GM21367 (cell line): ENCODE measurements at regions not wholly inside any gene's neighbourhood (a gene's known extent, or its start where the extent isn't known, plus 50 kb on each side); places are given as distances from the start of the nearest gene placed in this dataset.
"Not testable (repeated sequence)": the region's sequence is repeated elsewhere in the genome, so short reads cannot be mapped to it uniquely, and the experiment has no call there.

Experiments used
- ATAC-seq: cut with Tn5 transposase; IDR thresholded peaks from one replicate; pipeline ENCODE4 v1.9.1; 2021; ENCODE audit not compliant: unreplicated experiment

DNA sequence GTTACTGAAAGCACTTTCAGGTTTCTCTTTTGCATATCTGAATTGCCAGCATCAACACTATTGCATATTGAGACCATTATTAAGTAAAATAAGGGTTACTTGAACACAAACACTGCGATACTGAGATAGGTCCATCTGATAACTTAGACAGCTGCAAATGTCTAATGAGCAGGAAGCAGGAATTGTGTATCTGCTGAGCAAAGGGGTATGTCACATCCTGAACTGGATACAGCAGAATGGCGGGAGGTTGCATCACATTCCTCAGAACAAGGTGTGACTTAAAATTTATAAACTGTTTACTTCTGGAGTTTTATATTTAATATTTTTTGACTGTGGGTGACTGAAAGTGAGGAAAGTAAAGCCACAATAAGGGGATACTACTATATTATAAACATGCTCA is 142.4 kb downstream of the POTEH start:
- ATAC-seq, result not testable (repeated sequence)

DNA sequence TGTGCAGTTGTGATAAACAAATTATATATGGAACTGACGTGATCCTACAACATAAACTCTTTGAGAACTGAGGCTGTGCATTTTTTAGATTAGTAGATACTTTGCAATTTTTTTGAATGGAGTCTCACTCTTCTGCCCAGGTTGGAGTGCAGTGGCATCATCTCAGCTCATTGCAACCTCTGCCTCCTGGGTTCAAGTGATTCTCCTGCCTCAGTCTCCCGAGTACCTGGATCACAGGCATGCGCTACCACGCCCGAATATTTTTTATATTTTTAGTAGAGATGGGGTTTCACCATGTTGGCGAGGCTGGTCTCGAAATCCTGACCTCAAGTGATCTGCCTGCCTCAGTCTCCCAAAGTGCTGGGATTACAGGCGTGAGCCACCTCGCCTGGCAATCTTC is 145.9 kb downstream of the POTEH start:
- not testable (repeated sequence) for ATAC-seq

DNA sequence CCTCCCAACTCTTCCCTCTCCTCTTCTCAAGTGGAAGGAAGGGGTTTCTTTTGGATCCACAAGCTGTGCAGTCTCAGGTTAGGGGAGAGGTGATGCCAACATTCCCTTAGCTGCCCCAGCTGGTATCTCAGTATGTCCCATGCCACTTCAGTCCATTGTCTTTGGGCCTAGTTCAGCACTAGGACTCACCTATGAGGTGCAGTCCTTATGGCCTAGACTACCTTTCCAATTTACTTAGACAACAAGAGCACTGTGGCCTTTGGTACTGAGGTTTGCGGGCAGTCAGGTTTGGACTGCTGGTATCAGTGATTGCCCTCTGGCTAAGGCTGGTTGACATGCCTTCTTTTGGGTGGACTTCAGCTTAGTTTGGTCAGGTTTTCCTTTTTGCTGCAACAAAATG is 159.9 kb downstream of the POTEH start:
- ATAC-seq, result not testable (repeated sequence)

DNA sequence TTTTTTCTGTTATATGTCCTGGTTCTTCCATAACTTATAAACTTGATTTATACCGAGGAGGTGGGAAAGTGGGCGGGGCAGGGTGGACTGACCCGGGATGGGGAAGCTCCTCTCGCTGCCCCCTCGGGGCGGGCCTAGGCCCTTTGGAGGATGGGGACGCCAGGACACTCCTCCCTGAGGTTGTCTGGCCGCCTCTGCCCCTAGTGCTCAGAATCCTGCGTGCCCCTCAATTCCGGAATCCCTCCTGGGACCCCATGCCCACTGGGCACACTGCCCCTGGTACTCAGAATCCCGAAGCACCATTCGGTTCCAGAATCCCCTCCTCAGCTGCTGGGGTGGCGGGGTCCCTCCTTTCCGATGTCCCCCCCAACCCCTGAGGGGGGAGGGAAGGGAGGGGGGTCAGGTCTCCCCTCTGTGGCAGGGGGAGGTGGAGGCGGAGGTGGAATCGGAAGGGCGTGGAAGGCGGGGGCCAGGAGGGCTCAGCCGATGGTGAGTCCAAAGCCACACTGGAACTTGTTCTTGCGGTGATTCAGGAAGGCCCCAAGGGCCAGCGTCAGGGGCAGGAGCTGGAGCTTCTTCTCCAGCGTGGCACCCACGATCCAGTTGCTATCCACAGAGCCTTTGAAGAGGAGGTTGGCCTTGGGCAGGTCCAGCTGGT is 164.0 kb downstream of the POTEH start:
- ATAC-seq, result not testable (repeated sequence)

DNA sequence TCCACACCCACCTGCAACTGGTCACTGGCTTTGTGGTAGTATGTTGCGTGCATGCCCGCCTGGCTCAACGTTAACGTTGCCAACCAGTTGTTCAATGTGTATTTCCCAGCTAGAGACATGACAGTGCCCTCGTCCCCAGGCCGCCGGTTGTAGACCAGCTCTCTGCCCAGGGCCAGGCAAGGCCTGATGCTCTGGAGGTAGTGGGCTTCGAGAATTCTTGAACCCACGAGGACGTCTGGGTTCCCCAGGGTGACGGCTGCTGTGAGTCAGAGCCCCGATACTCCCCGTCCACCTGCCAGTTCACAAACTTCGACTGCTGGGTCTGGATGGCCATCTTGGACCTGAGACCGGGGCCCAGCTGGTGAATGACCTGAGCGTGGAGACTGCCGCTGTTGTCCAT is 164.6 kb downstream of the POTEH start:
- ATAC-seq, result not testable (repeated sequence)

DNA sequence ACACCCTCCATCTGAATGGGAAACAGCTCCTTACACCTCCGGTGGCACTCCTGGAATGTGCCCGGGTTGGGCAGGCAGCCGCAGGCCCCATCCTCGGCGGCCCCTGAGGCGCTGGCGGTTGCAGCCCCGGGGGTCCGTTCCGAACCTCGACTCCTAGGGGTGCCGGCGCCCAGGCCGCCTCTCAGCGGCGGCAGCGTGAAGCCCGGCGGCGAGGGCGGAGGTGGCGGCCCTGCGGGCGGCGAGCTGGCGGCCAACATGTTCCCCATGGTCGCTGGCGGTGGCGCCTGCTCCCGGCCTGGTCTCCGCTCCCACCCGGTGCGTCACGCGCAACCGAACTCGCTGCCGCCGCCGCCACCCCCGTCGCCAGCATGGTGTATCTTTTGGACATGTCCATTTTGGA is 165.2 kb downstream of the POTEH start:
- not testable (repeated sequence) for ATAC-seq

DNA sequence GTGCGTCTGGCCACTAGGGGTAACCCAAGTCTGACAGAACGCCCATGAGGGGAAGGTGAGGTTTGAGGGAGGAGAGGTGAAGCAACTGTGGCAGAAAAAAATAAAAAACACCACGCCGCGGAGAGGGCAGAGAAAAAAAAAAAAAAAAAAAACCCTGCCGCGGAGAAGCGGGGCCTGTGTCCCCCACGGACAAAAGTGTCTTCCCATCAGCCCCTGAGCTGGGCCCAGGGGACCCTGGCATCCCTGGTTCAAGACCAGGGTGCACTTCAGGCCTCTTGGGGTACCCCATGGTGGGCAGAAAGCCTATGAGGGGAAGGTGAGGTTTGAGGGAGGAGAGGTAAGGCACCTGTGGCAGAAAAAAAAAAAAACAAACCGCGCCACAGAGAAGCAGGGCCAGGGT is 191.1 kb downstream of the POTEH start:
- ATAC-seq, result not testable (repeated sequence)

DNA sequence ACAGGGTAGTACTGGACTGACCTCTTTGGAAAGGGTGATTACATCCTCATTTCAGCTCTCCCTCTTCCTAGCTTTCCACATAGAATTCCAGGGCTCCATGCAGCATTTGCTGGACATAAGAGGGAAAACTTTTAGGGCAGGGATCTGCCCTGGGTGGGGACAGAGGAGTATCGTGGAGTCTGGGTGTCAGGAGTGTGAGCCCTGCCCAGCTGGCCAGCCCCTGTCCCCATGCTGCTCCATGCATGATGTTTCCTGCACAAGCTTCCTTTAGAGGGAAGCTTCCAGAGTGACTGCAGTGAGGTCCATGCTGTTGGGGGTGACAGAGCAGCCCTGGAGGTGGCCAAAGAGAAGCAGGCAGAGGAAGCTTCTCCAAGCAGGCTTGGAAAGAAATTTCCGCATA is 214.5 kb downstream of the POTEH start:
- not testable (repeated sequence) for ATAC-seq

DNA sequence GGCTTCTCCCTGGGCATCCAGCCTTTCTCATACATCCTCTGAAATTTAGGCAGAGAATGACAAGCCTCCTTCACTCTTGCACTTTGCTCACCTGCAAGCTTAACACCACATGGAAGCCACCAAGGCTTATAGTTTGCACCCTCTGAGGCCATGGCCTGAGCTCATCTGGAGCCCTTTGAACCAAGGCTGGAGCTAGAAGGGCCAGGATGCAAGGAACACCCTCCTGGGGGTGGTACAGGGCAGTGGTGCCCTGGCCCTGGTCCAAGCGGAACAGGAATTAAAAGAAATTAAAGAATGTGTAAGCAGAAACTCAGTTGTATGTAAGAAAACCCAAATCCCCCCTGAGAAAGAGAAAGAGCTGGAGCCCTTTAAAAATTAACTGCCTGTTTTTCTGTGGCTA is 221.9 kb downstream of the POTEH start:
- ATAC-seq, result not testable (repeated sequence)

DNA sequence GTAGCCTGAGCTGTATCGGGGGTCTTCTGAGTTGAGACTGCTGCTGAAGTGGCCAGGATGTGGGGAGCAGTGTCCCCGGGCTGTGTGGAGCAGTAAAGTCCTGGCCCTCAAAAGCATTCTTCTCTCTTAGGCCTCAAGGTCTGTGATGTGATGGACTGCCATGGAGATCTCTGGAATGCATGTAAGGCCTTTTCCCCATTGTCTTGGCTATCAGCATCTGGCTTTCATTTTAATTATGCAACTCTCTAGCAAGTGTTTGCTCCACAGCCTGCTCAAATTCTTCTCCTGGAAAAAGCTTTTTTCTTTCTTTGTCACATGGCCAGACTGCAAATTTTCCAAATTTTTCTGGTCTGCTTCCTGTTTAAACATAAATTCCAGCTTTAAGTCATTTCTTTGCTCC is 229.3 kb downstream of the POTEH start:
- not testable (repeated sequence) for ATAC-seq

DNA sequence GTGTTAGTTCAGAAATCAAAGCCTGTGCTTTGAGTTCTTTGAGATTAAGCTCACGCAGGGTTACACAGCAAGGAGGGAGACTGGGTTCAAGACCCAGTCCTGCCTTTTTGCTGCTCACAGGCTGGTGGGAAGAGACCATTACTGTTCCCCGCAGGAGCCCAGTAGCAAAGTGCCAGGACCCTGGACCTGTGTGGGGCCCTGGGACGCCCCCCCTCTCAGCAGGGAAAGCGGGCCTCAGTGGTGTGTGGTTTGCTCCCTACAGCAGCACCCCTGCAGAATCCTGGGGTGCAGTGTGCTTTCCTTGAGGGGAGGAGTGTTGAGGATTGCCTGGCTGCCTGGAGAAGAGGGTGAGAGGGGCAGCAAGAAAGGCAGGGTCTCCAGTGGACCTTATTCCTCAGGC is 231.1 kb downstream of the POTEH start:
- ATAC-seq, result not testable (repeated sequence)

DNA sequence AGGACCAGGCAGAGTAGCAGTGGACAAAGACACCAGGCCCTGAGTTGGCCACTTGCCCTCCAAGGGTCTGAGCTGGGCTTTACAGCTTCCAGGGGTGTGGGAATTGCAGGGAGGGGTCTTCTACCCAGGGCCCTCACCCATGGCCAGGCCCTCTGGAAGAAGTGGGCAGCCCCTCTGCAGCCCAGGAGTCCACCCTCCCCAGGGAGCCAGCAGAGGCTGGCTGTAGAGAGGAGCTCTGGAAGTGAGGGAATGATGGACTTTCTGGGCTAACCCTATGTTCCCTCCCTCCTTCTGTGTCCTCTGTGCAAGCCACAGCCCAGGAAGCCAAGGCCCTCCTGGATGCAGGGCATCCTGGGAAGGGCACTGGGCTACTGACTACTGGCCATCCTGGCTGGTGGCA is 232.3 kb downstream of the POTEH start:
- not testable (repeated sequence) for ATAC-seq

DNA sequence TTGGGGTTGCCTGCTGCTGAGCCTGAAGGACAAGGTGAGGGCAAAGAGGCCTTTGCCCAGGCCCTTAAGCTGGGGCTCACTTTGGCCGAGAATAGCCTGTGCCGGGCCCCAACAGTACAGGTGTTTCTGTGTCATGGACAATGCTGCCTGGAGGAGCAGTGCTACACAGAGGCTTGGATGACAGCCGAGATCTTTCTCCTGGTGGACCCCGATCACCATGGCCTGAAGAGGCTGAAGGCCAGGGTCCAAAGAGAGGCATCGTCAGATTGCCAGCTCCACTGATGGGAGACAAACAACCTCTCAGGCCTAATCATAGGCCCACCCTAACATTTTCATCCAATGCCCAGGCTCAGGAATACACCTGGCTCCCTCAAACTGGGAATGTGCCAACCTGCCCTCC is 232.8 kb downstream of the POTEH start:
- not testable (repeated sequence) for ATAC-seq

DNA sequence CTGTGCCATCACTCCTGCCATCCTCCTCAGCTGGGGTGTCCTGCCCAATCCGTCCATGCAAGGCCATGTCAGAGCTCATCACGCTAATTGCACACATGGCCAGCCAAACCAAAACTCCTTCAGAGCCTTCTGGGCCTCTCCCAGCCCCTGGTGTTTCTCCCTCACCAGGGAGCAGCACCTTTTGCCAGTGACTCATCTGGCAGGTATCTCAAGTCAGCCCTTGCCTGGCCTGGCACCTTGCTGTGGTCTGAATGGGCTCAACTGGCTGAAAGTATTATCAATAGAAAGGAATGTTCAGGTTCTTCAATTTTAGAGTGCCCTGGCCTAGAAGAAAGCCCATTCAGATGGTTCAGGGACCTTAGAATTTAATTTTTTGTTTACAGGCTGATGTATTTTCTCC is 235.0 kb downstream of the POTEH start:
- not testable (repeated sequence) for ATAC-seq

DNA sequence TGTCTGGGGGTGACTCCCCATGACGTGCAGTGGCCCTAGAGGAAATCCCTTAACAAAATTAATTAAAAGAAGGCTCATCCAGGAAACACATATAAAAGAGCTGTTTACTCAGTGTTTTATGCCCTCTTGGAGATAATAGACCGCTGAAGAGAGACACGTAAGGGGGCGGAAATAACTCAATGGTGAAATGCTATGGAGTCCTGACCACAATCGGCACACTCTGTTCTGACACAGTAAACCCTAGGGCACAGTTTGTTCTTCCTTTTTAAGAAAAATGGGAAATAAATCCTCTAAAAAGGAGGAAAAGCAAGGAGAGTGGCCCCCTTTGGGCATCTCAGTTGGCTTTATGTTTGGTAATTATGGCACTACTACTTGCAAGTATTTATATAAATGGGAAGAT is 237.3 kb downstream of the POTEH start:
- not testable (repeated sequence) for ATAC-seq
